Ectodermal cell (in vitro differentiated cells): ENCODE measurements at regions not wholly inside any gene's neighbourhood (a gene's known extent, or its start where the extent isn't known, plus 50 kb on each side); places are given as distances from the start of the nearest gene placed in this dataset.

Experiments used
- H3K27ac ChIP-seq: 2 replicates; pipeline ENCODE4 v1.7.0; 2013; ENCODE audit warnings: mild to moderate bottlenecking, low read depth, low read length; ENCODE audit not compliant: insufficient read depth, poor library complexity, severe bottlenecking
- H3K27me3 ChIP-seq: 2 replicates; pipeline ENCODE4 v1.7.0; 2013; ENCODE audit warnings: mild to moderate bottlenecking, low read length; ENCODE audit not compliant: insufficient read depth, control insufficient read depth, poor library complexity, severe bottlenecking
- H3K36me3 ChIP-seq: one replicate; pipeline ENCODE4 v1.7.0; 2013; ENCODE audit warnings: low read length; ENCODE audit not compliant: control insufficient read depth, insufficient read depth
- H3K4me1 ChIP-seq: one replicate; pipeline ENCODE4 v1.7.0; 2013; ENCODE audit warnings: low read length; ENCODE audit not compliant: control insufficient read depth, insufficient read depth
- H3K4me3 ChIP-seq: 2 replicates; pipeline ENCODE4 v1.7.0; 2013; ENCODE audit warnings: low read depth, low read length, control low read depth; ENCODE audit not compliant: insufficient read depth
- H3K9me3 ChIP-seq: 2 replicates; pipeline ENCODE4 v1.7.0; 2013; ENCODE audit warnings: mild to moderate bottlenecking, low read length, moderate library complexity; ENCODE audit not compliant: control insufficient read depth
- WGBS, 2 experiments: methylation state at CpG; one replicate each; pipeline ENCODE4 v1.1.7; 2013; ENCODE audit warnings: missing lambda C conversion rate in 2 of 2; 5-methylcytosine and 5-hydroxymethylcytosine counted together

DNA sequence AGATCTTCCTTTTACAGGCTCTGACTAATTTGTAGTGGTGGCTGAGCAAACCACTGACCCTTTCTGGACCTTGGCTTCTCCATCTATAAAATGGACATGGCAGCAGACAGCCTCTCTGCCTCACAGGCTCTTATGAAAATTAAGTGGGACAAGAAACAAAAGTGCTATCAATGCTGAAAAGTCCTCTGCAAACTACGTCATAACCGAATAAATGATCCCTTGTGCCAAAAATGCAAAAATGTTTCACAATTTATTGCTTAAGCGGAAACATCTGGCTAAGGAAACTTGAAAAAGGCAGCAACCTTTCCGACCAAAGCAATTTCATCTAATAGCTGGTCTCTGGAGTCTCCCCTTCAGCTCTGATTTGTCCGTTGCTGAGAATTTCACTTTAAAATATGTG, 108.5 kb upstream of the PLXNC1 start:
- Histone ChIP-seq H3K4me3 (no peak overlapping the region), H3K9me3 (no peaks in the 10 kb centered on the region), H3K36me3 (no peaks in the 10 kb centered on the region), H3K4me1 (peaks cover 25% of the 10 kb centered on the region), H3K27ac (no peak overlapping the region), H3K27me3 (no peaks in the 10 kb centered on the region)
- 95% methylated on average over 5 of the region's 5 CpGs for WGBS, 2 experiments

DNA sequence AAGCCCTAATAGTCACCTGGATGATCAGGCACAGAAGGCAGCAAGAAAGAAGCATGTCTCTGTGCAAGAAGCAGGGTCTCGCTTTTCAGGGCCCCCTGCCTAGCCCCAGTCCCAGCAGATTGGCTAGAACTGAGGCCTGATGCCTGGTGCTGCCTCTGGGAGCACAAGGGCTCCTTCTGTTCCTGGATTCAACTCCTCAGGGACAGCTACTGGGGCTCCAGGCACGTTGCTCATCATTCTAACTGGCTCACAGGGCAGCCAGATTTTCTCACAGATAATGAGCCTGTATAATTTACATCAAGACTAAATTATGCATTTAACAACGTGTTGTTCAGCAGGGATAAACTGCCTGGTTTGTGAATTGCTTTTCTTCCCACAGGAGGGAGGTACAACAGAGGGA, 106.5 kb upstream of the PLXNC1 start:
- 34 to 49% methylated on average over 3 of the region's 3 CpGs for WGBS, 2 experiments
- Histone ChIP-seq H3K36me3 (no peaks in the 10 kb centered on the region), H3K4me3 (no peak overlapping the region), H3K9me3 (no peaks in the 10 kb centered on the region), H3K27ac (peak overlapping the region; percentile 67), H3K27me3 (no peaks in the 10 kb centered on the region), H3K4me1 (peaks cover 25% of the 10 kb centered on the region)

DNA sequence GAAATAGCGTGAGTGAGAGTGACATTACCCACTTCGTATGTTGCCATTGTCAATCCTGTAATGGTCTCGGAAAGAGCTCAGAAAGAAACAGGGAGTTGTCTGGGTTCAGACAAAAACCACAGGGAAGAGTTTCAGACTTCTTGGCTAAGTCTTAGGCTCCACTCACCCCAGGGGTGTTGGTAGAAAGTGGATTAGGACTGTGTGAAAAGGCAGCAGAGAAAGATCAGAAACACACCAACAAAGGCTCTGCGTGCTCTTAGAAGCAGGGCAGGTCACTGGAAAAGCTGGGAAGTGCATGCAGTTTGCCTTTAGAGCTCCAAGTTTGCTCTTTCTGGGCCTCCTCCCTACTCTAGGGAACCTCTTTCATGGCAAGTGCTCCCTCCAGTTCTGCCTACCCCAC, 106.1 kb upstream of the PLXNC1 start:
- H3K9me3 ChIP-seq: no peaks in the 10 kb centered on the region
- H3K36me3 ChIP-seq: no peaks in the 10 kb centered on the region
- H3K27me3 ChIP-seq: no peaks in the 10 kb centered on the region
- no peak overlapping the region for H3K4me3 ChIP-seq
- peaks cover 25% of the 10 kb centered on the region for H3K4me1 ChIP-seq
- peak overlapping the region; percentile 67 for H3K27ac ChIP-seq
- 26 to 37% methylated on average over 4 of the region's 4 CpGs for WGBS, 2 experiments

DNA sequence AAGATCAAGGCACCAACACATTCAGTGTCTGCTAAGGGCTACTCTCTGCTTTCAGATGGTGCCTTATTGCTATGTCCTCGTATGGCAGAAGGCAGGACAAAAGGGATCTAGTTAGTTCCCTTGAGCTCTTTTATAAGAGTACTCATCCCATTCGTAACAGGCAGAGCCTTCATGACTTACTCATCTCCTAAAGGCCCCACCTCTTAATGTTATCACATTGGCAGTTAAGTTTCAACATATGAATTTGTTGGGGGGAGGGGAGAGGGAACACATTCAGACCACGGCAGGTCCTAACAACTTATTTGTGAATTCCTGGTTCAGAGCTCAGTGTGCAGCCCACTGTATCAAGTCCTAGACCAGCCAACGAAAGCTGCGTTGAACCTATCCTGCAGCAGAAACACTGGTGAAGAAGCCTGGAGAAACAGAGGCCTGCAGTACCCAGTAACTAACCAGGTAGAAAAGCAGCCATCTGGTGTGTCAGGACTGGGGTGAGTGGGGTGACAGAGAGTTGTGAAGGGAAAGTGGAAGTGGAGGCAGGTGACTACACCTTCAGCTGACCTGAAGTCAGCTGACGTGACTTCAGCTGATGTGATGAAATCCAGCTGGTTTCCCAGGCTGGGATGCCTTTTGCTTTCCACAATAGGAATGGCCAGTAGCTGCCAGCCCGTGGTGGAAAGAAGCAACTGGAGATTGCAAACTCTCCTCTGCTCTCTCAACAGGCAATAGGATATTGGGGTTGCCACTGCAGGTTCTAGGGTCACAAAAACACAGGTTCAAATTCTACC, 101.6 kb upstream of the PLXNC1 start:
- Histone ChIP-seq H3K4me1 (peaks cover 16% of the 10 kb centered on the region), H3K36me3 (no peaks in the 10 kb centered on the region), H3K27ac (no peak overlapping the region), H3K27me3 (no peaks in the 10 kb centered on the region), H3K4me3 (no peak overlapping the region), H3K9me3 (no peaks in the 10 kb centered on the region)
- WGBS, 2 experiments: 87 to 90% methylated on average over 6 to 7 of the region's 7 CpGs

DNA sequence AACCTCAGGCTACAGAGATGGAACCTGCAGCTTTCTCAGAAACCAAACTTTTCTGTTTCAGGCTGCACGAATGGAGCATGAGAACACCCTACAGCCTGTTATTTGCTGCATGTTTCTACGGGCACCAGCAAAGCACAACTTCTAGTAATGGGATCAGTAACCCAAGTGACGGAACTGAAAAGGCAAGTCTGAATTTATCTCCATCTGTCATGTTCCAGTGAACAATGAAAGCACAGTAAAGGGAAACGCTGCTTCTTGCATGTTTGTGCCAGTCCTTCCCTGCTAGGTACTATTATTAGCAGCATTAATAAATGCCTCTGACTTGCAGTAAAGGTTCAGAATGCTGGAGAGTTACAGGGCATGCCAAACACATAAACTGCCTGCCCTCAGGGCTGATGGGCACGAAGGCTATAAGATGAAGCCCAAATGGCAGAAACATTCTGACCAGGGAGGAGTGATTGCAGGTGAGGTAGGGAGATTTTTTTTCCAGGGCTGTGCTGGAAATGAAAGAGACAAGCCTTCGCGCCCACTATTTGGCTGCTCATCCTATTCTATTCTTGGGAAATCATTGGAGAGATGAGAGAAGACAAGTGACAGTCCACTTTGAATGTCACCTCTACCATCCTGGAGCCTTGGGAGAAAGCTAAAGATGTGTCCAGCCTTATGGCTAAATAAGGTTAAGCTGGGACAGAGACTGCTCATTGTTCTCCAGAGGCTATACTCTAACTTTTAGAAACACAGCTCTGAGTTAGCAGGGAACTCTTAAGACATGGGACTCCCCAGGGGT, 100.4 kb upstream of the PLXNC1 start:
- Histone ChIP-seq H3K4me3 (no peak overlapping the region), H3K9me3 (no peaks in the 10 kb centered on the region), H3K4me1 (peaks cover 5% of the 10 kb centered on the region), H3K36me3 (no peaks in the 10 kb centered on the region), H3K27me3 (no peaks in the 10 kb centered on the region), H3K27ac (no peak overlapping the region)
- WGBS, 2 experiments: 92 to 94% methylated on average over 7 of the region's 7 CpGs

DNA sequence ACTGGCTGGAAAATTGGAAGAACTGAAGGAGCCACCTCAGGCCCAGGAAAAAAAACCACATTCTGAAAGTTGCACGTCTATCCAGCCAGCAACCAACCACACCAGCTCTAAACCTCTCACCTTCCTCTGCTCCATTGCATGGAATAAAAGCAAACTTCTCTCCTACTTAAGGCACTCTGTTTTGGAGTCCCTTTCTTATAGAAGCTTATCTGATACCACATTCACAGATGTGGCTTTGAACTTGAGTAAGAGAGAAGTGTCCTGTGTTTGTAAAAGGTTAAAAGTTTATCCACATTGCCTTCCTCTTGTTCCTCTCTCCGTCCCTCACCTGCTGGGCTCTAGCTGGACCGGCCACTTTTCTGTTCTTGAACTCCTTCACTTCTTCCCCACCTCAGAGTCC, 99.6 kb upstream of the PLXNC1 start:
- WGBS, 2 experiments: 84 to 88% methylated on average over 3 of the region's 3 CpGs
- Histone ChIP-seq H3K27ac (no peak overlapping the region), H3K4me1 (no peaks in the 10 kb centered on the region), H3K4me3 (no peak overlapping the region), H3K27me3 (no peaks in the 10 kb centered on the region), H3K36me3 (no peaks in the 10 kb centered on the region), H3K9me3 (no peaks in the 10 kb centered on the region)

DNA sequence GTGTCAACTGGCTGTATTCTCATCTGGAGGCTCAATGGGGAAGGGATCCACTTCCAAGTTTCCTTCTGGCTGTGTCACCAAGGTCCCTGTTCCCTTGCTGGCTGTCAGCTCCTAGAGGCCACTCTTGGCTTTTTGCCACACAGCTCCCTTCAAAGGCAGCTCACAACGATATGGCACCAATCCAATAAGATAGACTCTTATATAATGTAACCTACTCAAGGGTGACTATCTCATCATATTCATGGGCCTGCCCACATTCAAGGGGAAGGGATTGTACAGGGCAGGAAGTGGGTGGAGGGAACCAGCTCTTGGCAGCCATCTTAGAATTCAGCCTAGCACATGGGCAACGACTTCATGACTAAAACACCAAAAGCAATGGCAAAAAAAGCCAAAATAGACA, 98.7 kb upstream of the PLXNC1 start:
- Histone ChIP-seq H3K27me3 (no peaks in the 10 kb centered on the region), H3K4me3 (no peak overlapping the region), H3K4me1 (no peaks in the 10 kb centered on the region), H3K9me3 (no peaks in the 10 kb centered on the region), H3K36me3 (no peaks in the 10 kb centered on the region), H3K27ac (no peak overlapping the region)
- 77 to 81% methylated on average over 2 of the region's 2 CpGs for WGBS, 2 experiments

DNA sequence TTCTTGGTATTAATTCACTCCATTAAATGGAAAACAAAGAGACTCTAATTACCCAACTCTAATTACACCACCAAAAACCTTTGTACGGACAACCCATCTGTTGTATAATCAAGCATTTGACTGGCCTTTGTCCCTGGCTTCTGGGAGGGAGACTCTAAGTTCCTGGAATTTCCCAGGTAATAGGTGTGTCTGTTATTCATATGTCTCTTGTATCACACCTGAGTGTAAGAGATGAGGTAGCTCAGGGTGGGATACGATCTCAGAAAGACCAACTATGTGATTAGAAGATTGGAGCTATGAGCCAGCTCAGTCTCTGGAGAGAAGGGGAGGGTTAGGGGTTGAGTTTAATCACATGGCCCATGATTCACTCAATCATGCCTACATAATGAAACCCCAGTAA, 94.7 kb upstream of the PLXNC1 start:
- Histone ChIP-seq H3K36me3 (no peaks in the 10 kb centered on the region), H3K27me3 (no peaks in the 10 kb centered on the region), H3K27ac (no peak overlapping the region), H3K9me3 (no peaks in the 10 kb centered on the region), H3K4me1 (no peaks in the 10 kb centered on the region), H3K4me3 (no peak overlapping the region)
- WGBS, 2 experiments: 95 to 98% methylated on average over 2 of the region's 2 CpGs

DNA sequence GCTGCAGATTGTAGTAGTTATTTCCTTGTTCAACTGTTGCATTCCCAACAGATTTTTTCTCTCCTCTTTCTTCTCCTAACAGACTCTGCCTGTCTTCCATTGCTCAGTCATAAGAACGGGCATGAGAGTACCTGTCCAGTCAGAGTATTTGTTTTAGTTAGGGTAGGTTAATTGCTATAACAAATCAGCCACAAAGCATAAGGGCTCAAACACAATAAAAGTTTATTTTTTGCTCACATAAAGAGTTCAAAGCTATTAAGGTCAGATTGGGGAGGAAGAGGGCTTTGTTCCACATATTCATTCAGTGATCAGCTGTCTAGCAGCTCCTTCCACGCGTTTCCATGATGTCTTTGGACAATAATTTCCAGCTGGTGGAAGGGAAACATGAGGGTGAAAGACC, 92.8 kb upstream of the PLXNC1 start:
- Histone ChIP-seq H3K27ac (no peak overlapping the region), H3K27me3 (no peaks in the 10 kb centered on the region), H3K9me3 (no peaks in the 10 kb centered on the region), H3K4me3 (no peak overlapping the region), H3K4me1 (no peaks in the 10 kb centered on the region), H3K36me3 (no peaks in the 10 kb centered on the region)
- 100% methylated on average over 2 of the region's 3 CpGs for WGBS, 2 experiments

DNA sequence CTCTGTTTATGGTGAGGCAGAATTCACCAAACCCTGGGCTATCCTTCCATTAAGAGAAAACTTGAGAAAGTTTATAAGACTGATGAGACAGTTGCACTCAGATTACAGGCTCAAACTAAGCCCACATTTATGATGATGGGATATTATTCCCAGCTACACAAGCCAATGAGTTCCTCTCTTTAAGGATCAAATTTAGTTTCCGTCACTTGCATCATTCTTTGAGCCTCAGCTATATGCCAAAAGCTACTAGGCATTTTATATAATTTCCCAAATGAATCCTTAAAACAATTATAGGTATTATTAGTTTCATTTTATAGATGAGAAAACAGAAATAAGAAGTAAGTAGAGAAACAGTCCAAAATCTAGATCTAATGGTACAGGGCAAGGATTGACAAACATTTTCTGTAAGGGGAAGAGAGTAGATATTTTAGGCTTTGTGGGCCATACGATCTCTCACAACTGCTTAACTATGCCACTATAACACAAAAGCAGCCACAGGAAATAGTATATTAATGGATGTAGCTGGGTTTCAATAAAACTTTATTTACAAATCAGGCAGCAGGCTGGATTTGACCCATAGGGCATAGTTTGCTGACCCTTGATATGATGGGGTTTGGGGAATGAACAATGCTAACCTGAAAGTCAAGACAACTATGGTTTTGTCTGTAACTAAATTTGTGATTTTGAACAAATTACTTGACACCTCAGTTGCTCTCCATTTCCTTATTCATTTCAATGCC, 91.8 kb upstream of the PLXNC1 start:
- 93 to 100% methylated on average over 1 to 2 of the region's 2 CpGs for WGBS, 2 experiments
- Histone ChIP-seq H3K27ac (no peak overlapping the region), H3K36me3 (no peaks in the 10 kb centered on the region), H3K9me3 (no peaks in the 10 kb centered on the region), H3K4me3 (no peak overlapping the region), H3K27me3 (no peaks in the 10 kb centered on the region), H3K4me1 (no peaks in the 10 kb centered on the region)
